Activated B cell treated with CpG ODN at 0.5 μM for 24 hours (primary cell): ENCODE measurements at regions not wholly inside any gene's neighbourhood (a gene's known extent, or its start where the extent isn't known, plus 50 kb on each side); places are given as distances from the start of the nearest gene placed in this dataset.

Experiments
- ATAC-seq: fragments of 200-7000 bp; cut with Tn5 transposase; one replicate; pipeline ENCODE4 v1.10.0; 2021; ENCODE audit warnings: low read depth, mild to moderate bottlenecking, moderate library complexity
- CTCF ChIA-PET: fragments of 350-600 bp; sonication (Branson Sonifier 250); formaldehyde crosslinking; loops from one replicate; lab custom pipeline; 2021; ENCODE audit warnings: antibody characterized with exemption; lab: Charles Lee
- POLR2A ChIA-PET: fragments of 350-600 bp; sonication (Branson Sonifier 250); formaldehyde crosslinking; loops from one replicate; lab custom pipeline; 2021; ENCODE audit warnings: antibody characterized with exemption; lab: Charles Lee
- DNase-seq: peaks from one replicate; pipeline ENCODE4 v3.0.0; 2022
- H3K27ac Mint-ChIP-seq: one replicate; pipeline ENCODE4 v1.8.0; 2020; ENCODE audit warnings: mixed read lengths
- H3K27me3 Mint-ChIP-seq: one replicate; pipeline ENCODE4 v1.8.0; 2021; ENCODE audit warnings: mixed read lengths
- H3K36me3 Mint-ChIP-seq: one replicate; pipeline ENCODE4 v1.8.0; 2021; ENCODE audit warnings: low read depth, mixed read lengths
- H3K4me1 Mint-ChIP-seq: one replicate; pipeline ENCODE4 v1.8.0; 2021; ENCODE audit warnings: mixed read lengths
- H3K4me3 Mint-ChIP-seq: one replicate; pipeline ENCODE4 v1.8.0; 2020; ENCODE audit warnings: mild to moderate bottlenecking, mixed read lengths
- H3K9me3 Mint-ChIP-seq: one replicate; pipeline ENCODE4 v1.8.0; 2020; ENCODE audit warnings: mixed read lengths
- intact Hi-C: fragments of 100-400 bp; cut with micrococcal nuclease; formaldehyde crosslinking; loops from one replicate; pipeline ENCODE4 v1.15.1; 2024
- TF ChIP-seq, protein P1 (sequence below): fragments of 200-600 bp; IDR thresholded peaks from one replicate; pipeline ENCODE4 v1.8.0; 2022; ENCODE audit warnings: antibody characterized with exemption, mild to moderate bottlenecking

DNA sequence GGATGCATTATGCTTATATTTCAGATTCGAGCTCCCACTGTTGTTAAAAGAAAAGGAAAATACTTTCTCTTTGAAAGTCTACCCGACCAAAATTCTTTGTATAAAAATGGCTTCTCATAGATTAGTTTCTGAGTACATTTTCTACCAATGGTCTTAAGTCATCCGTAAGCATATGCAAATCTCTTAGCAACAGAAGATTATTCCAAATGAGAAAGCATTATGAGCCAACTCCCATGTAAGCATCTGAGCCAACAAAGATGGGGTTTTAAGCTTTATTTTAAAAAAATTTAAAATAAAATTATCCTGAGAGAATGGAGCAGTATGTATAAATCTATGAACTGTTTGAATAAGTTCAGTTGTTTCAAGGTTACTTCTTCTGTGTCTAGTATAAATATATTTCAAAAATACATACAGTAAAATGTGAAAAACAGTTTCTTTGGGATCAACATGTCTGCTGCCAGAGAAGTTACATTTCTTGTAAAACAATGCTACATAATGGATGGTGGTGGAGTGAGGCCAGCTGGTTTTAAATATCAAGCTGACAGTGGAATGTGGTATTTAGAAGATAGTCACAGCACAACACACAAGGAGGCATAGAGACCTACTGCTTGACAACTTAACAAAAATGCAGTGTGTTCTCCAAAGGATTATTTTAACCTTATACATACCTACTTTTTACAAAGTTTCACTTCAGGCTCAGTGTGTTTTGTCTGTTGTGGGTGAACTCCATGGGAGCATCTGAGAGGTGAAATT lies 199.5 kb upstream of the DIPK2B start:
- Mint-ChIP-seq H3K9me3 (no peaks in the 10 kb centered on the region), H3K27ac (no peak overlapping the region), H3K4me3 (no peak overlapping the region), H3K36me3 (no peaks in the 10 kb centered on the region), H3K27me3 (no peaks in the 10 kb centered on the region), H3K4me1 (no peaks in the 10 kb centered on the region)
- DNase-seq (no peak), ATAC-seq (no peak)
- CTCF ChIA-PET: no interaction called here
- intact Hi-C loops: no loop called here
- POLR2A ChIA-PET: no interaction called here
- TF ChIP-seq, protein P1, sequence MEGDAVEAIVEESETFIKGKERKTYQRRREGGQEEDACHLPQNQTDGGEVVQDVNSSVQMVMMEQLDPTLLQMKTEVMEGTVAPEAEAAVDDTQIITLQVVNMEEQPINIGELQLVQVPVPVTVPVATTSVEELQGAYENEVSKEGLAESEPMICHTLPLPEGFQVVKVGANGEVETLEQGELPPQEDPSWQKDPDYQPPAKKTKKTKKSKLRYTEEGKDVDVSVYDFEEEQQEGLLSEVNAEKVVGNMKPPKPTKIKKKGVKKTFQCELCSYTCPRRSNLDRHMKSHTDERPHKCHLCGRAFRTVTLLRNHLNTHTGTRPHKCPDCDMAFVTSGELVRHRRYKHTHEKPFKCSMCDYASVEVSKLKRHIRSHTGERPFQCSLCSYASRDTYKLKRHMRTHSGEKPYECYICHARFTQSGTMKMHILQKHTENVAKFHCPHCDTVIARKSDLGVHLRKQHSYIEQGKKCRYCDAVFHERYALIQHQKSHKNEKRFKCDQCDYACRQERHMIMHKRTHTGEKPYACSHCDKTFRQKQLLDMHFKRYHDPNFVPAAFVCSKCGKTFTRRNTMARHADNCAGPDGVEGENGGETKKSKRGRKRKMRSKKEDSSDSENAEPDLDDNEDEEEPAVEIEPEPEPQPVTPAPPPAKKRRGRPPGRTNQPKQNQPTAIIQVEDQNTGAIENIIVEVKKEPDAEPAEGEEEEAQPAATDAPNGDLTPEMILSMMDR: no peak

DNA sequence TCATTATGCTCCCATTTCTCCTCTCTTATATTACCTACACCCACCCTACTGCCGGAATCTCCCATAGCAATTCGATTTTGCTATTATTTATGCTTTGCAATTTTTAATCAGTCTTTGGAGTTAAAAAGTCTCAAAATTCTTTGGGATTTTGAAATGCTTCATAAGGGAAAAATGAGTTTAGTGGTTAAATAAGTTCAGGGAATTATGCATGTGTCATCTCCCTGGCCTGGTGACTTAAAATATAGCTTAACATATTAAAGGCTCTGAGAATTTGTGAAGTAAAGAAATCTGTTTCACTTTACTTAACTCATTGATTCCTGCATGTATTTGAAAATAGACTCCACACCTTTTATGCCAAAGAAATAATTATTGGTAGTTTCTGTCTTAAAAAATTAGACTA lies 185.1 kb upstream of the DIPK2B start:
- DNase-seq: no peak
- no peak overlapping the region for H3K27ac Mint-ChIP-seq
- intact Hi-C loops: no loop called here
- TF ChIP-seq, protein P1: no peak
- ChIA-PET CTCF (no interaction called here), POLR2A (no interaction called here)
- H3K27me3 Mint-ChIP-seq: no peaks in the 10 kb centered on the region
- H3K4me1 Mint-ChIP-seq: no peaks in the 10 kb centered on the region
- no peaks in the 10 kb centered on the region for H3K36me3 Mint-ChIP-seq
- no peak overlapping the region for H3K4me3 Mint-ChIP-seq
- ATAC-seq: no peak
- no peaks in the 10 kb centered on the region for H3K9me3 Mint-ChIP-seq

DNA sequence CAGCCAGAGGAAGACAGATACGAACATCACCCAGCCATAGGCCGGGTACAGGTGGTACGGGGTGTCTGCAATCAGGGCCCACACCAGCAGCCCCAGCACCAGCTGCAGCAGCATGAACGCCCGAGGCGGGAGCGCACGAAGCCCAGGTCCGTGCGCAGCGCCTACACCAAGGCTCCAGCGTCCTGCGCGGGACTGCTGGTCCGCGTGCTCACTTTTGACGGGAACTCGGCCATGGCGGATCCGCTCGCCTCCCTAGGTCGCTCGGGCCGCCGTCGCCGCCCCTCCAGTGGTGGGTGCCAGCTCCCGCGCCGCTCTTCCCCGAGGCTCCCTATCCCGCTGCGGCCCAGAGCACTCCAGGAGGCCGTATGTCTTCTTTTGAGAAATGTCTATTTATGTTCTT lies 181.2 kb upstream of the DIPK2B start:
- Mint-ChIP-seq H3K36me3 (no peaks in the 10 kb centered on the region), H3K4me1 (no peaks in the 10 kb centered on the region), H3K9me3 (no peaks in the 10 kb centered on the region), H3K27me3 (no peaks in the 10 kb centered on the region), H3K27ac (no peak overlapping the region), H3K4me3 (no peak overlapping the region)
- TF ChIP-seq, protein P1: no peak
- POLR2A ChIA-PET: no interaction called here
- DNase-seq: no peak
- CTCF ChIA-PET: no interaction called here
- ATAC-seq: no peak
- intact Hi-C loops: no loop called here

DNA sequence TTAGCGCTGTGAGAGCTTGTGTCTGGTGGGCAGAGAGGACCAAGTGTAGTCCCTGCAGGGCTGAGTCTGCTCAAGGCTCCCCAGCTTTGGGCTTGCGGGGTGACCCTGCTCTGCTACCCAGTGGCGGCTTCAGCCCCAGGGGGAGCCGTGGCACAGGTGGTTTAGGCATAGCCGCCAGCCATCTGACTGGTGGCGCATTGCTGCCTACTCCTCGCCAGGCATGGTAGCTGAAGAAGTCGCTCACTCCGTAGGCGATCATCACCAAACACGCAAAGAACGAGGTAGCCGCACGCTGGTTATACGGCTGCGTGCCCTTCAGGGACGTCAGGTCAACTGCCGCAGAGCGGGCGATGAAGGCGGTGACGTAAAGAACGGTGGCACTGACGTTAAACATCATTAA lies 180.7 kb upstream of the DIPK2B start:
- Mint-ChIP-seq H3K36me3 (no peaks in the 10 kb centered on the region), H3K4me1 (no peaks in the 10 kb centered on the region), H3K4me3 (no peak overlapping the region), H3K9me3 (no peaks in the 10 kb centered on the region), H3K27ac (no peak overlapping the region), H3K27me3 (no peaks in the 10 kb centered on the region)
- TF ChIP-seq, protein P1: no peak
- POLR2A ChIA-PET: no interaction called here
- intact Hi-C loops: no loop called here
- CTCF ChIA-PET: no interaction called here
- DNase-seq (no peak), ATAC-seq (no peak)

DNA sequence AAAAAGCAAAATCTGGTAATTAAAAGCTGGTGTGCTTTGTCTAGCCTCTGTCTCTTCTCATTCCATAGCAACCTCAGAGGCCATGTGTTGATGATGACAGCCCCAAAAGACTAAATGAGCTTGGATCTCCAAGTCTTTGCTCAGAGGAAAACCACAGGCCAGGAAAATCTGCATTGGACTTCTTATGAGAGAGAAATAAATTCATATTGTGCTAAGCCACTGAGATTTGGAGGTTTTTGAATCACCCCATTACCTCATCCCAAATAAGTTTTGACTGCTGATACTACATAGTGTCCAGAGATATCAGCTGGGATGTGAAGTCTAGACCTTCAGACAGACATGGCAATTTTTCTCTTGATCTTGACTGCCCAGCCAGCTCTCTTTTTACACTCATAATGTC lies 178.6 kb upstream of the DIPK2B start:
- DNase-seq (no peak), ATAC-seq (no peak)
- TF ChIP-seq, protein P1: no peak
- Mint-ChIP-seq H3K9me3 (peaks cover 2% of the 10 kb centered on the region), H3K4me1 (no peaks in the 10 kb centered on the region), H3K36me3 (no peaks in the 10 kb centered on the region), H3K27me3 (no peaks in the 10 kb centered on the region), H3K4me3 (no peak overlapping the region), H3K27ac (no peak overlapping the region)
- intact Hi-C loops: no loop called here
- CTCF ChIA-PET: no interaction called here
- POLR2A ChIA-PET: no interaction called here
